Superior temporal gyrus (tissue), 1 donor: ENCODE measurements at regions not wholly inside any gene's neighbourhood (a gene's known extent, or its start where the extent isn't known, plus 50 kb on each side); places are given as distances from the start of the nearest gene placed in this dataset.
"Not testable (repeated sequence)": the region's sequence is repeated elsewhere in the genome, so short reads cannot be mapped to it uniquely, and the experiment has no call there.

Source experiments
- DNase-seq: peaks from one replicate; pipeline ENCODE4 v3.0.0-alpha.2; 2016; ENCODE audit errors: extremely low spot score

- DNase-seq = no peak
These were observed 862.2 kb downstream of the RPS29 start for GRCh38 chr14:48723841-48724495.

DNA sequence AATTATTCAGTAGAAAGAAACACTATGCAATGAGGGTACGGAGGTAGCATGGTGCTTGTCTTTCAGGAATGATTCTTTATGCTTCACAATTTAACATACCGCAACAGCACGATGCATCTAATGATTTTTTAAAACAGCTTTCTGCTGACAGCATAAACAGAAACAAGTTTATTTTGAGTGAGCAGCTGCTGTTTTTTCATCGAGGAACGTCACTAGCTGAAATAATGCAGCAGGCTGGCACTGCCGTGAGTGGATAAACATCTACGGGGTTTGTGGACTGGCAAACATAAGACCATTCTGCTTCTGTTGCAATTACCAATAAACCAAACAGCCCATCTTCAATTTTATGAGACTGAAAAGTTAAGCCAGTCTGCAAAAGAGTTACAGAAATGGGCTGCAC is 871.8 kb downstream of the RPS29 start:
- DNase-seq = no peak

DNA sequence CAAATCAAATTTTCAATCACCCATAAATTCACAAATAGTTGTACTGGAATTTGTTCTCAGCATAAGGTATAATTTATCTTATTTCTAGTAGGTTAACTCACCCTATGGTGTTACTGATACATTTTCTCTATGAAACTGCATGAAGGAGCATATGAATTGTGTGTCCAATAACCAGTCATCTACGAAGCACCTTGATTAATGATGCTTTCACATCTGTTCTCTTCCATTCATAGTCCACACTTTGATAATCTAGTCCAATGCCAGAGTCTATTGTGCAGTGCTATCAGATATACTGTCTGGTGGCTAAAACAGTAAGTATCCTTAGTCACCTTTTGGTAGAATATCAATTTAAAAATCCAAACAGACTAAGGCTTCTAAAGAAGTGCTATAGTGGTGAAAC is 876.0 kb downstream of the RPS29 start:
- no peak for DNase-seq

GRCh38 chr14:48709277-48709785 is 876.8 kb downstream of the RPS29 start:
- no peak for DNase-seq

GRCh38 chr14:48704639-48705038 is 881.5 kb downstream of the RPS29 start:
- DNase-seq = no peak

DNA sequence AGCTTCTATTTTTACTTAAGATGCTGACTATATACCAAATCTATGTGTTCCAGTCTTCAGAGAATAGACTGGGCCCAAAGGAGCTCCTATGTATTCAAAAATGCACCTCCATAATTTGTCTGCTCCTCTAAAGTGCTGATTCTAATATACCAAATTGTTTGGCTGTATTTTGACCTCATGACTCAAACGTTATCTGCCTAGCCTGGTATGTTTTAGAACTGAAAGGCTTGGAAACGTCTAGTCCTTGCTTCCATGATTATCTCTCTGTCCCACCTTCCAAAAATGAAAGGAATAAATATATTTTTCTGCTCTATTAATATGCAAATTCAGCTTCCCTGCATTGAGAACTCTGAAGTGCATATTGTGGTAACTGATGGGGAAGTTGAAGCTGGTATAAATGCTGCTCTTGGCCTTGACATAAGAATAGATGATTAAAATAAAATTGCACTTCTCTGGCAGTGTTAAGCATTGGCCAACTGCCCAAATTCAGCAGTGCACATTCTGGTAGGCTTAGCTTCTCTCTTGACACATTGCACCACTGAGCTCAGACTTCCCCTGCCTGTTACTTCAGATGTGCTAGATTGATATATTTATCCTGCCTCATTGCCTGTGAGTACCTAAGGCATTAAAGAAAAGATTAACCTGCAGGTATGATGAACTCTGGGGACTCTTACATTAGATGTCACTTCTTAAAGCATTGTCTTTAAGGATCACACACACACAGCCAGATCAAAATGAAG is 882.3 kb downstream of the RPS29 start:
- DNase-seq = peak; percentile 19

DNA sequence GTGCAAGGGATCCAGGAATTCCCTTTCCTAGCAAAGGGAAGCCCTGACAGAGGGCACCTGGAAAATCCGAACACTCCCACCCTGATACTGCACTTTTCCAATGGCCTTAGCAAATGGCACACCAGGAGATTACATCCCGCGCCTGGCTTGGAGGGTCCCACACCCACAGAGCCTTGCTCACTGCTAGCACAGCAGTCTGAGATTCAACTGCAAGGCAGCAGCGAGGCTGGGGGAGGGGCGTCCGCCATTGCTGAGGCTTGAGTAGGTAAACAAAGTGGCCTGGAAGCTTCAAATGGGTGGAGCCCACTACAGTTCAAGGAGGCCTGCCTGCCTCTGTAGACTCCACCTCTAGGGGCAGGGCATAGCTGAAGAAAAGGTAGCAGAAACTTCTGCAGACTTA is 888.8 kb downstream of the RPS29 start:
- not testable (repeated sequence) for DNase-seq

DNA sequence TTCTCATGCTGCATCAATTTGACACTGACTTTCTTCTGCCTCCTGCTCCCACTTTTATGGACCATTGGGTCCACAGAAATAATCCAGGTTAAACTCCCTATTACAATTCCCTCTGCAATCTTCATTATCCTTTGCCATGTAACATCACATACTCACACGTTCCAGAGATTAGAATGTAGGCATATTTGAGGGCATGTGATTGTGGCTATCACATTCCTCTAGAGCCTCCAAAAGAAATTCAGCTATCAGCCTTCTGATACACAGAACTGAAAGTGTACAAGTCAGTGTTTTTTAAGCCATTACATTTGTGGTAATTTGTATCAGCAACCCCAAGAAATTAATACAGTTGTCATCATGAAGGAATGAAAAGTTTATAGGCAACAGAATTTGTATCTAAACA is 892.4 kb downstream of the RPS29 start:
- DNase-seq = no peak

- no peak for DNase-seq
These were observed 895.8 kb downstream of the RPS29 start for GRCh38 chr14:48690349-48690748.

- no peak for DNase-seq
These were observed 899.5 kb downstream of the RPS29 start for GRCh38 chr14:48686650-48687049.

GRCh38 chr14:48672506-48672905 is 913.7 kb downstream of the RPS29 start:
- no peak for DNase-seq

- no peak for DNase-seq
These were observed 915.2 kb downstream of the RPS29 start for GRCh38 chr14:48670939-48671338.

DNA sequence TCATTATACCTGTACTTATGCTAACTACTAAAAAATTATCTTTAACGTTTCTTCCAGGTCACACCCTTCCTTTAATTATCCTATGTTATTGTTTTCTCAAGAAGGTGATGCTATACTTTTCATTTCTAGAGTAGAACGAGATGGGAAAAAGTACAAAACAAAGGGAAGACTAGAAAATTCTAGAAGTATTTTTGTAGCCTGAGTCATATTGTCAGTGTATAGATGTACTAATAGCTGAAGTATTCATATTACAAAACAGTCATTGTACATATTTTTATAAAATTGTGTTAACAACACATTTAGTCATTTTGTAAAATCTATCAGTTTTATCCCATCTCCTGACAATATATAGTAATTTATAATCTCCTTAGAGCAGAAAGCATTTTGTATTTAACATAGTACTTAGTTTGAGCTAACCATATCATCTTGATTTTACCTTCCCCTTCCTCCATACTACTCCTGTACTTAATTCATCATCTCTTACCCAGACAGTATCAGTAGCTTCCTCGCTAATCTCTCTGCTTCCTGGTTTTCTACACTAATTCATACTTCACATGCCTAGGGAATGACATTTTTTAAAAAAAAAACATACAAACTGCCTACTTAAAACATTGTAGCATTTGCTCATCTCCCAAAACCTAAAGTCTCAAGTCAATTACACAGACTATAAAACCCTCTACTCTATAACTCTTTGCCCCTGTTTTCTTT is 920.9 kb downstream of the RPS29 start:
- no peak for DNase-seq

DNA sequence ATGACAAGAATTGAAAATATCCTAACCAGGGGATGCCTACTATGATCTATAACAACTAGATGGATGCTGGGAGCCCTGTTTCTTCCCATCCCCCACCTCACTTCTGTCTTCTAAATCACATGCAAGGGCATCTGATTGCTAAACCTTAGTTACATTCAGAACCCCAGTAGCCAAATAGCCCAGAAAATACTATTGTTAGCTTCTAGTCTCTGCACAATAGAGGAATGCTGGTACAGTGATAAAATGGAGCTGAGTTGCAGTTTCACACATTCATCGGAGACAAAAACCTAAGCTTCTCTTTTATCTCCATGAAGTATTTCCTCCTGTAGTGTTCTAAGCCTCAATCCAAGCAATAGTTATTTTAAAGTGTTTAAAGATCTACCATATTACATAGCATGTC is 942.9 kb downstream of the RPS29 start:
- no peak for DNase-seq

DNA sequence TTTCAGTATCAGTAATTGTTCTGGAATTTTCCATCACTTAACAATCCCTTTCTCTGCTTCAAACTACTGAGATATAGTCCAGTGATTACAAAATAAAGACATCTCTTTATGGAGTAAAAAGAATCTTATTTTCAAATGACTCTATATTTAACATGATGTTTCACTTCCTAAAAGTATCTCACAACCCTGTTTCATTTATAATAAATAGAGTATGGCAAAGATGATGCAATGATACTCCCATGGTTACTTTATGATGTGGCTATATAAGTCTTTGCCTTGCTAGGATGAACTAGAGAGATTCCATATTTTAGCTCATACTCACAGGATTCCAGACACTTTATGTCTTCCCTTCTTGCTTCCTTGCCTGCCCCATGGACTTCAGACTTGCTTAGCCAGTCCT is 953.5 kb upstream of the MDGA2 start:
- DNase-seq = no peak

DNA sequence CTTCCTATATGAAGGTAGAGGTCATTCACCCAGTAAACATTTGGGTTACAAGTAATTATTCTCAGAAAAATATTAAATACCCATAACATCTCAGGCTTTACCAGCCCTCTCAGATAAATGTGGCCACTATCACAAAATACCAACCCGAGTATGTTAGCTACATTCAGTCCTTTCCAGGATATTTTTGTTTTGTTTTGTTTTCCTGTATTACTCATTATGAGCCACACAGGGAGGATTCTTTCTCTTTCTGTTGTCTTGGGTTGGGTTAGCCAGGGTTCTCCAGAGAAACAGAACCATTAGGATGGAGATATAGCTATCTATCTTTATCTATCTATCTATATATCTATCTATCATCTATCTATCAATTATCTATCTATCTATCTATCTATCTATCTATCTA is 947.6 kb upstream of the MDGA2 start:
- DNase-seq = no peak

DNA sequence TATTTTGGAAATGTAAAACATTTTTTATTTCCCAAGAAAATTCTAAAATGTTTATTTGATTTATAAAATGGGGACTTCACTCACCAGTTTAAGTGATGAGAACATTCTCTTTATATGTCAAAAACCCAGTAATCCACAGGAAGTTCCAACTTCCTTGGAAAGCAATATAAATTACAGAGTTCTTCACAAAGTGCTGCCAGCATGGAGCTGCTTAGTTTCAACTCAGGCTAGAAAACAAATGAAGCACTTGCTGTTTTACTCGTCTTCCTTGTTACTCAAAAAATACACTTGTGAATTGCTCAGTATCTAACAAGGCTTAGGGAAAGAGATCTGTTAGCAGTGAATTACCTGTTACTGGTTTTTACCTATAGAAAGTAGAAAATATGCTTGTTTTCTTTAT is 942.7 kb upstream of the MDGA2 start:
- no peak for DNase-seq

DNA sequence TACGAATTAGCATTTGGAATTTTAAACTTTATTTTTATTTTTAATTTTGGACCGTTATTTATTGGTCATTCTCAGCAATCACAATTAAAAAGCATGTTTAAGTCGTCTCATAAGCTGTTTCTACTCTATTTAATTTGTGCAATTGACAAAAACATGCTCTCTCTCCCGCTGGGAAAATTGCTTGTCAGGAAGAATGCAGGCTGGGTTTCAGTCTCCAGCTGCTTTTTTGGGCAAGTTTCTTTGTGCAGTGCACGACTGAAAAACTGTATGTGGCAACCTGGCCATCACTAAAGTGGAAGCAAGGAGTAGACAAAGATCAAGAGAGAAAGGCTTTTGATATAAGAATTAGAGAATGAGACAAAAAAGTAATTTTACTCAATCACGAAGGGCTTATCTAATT is 941.5 kb upstream of the MDGA2 start:
- DNase-seq = no peak

DNA sequence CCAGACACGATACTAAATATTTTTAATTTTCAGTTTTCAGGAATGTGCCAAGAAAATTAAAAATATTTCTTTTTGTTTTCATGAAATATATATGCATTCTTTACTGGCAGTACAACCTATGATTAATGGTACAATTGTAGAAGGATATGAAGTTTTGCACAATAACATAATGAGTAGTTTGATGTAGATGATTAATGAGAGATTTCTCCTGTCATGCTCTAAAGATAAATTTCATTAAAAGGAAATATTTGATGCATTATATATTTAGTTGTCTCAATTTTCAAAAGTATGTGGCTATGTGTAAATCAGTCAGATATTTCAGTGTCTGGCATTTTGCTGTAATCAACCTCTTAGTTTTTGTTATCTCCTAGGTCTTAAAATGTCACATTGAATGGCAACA is 940.2 kb upstream of the MDGA2 start:
- no peak for DNase-seq

DNA sequence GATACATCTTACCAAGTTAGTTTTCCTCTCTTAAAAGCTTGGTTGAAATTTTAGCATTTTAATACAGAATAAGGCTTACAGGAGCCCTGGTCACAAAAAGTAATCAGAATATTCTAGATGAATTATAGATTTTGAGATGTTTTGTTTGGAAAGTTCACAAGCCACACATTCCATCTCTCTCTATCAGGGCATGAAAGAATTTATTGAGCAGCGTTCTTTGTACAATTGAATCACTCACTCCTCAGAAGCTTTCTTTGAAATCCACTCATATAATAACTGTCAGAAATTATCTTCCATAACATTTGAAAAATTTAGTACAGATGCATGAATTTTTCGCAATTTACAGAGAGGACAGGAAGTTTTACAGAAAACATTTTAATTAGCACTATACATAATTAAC is 938.6 kb upstream of the MDGA2 start:
- no peak for DNase-seq

GRCh38 chr14:48606960-48607359 is 931.6 kb upstream of the MDGA2 start:
- not testable (repeated sequence) for DNase-seq

DNA sequence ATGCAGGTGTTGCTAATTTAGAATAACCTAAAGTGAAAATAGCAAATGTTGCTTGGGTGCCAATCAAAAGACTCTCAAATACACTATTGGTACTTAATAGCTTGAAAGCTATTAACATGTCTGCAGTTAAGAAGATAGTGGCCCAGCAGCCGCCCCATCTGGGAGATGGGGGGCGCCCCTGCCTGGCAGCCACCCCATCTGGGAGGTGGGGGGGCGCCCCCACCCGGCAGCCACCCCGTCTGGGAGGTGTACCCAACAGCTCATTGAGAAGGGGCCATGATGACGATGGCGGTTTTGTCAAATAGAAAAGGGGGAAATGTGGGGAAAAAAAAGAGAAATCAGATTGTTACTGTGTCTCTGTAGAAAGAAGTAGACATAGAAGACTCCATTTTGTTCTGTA is 923.1 kb upstream of the MDGA2 start:
- DNase-seq = no peak

DNA sequence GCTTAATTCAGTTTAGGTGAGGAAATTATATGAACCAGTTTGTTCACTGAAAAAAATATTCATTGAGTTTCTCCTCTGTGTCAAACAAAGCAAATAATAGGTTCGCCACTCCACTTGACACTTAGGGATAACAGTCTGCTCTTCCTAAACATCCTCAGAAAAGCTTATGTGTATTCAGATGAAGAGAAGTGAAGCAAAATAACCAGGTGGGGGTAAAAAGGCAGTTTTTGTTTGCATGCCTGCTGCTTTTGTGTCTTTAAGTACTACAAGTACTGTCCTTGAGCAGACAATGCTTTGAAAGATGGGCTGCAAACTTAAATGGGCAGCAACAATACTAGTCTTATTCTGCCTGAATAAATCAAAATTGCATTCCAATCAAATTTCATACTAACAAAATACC is 910.7 kb upstream of the MDGA2 start:
- DNase-seq = no peak
